ENCODE measurements at regions not wholly inside any gene's neighbourhood (a gene's known extent, or its start where the extent isn't known, plus 50 kb on each side); places are given as distances from the start of the nearest gene placed in this dataset.

DNA sequence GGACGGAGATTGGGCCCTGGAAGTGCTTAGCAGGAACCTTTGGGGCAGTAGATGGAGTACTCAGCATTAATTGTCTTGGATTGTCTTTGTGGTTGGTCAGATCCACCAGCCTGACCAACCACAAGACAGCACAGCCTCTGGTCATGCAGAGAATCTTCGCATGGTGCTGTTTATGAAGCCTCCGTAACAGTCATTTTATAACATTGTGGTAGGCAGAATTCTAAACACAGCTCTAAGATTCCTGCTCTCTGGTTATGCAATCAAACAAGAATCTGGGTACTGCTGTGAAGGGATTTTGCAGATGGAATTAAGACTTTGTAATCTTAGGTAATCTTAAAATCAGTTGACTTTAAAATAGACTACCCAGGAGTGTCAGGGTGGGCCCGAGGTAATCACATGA is 312.2 kb upstream of the GOT2 start:
- Histone ChIP-seq H3K4me3 (no peak overlapping the region), H2AFZ (no peak overlapping the region), H3K9me3 (ENCODE audit: low read depth) (no peaks in the 10 kb centered on the region), H3K4me1 (ENCODE audit: insufficient read depth) (no peaks in the 10 kb centered on the region), H3K36me3 (ENCODE audit: low read depth) (no peaks in the 10 kb centered on the region), H3K79me2 (ENCODE audit: insufficient read depth) (no peaks in the 10 kb centered on the region), H3K9me2 (ENCODE audit: insufficient read depth) (no peaks in the 10 kb centered on the region), H3K27me3 (replicated peaks; ENCODE audit: insufficient read depth) (no peaks in the 10 kb centered on the region), H4K20me1 (ENCODE audit: insufficient read depth) (no peaks in the 10 kb centered on the region), H3K9ac (no peak overlapping the region), H3K27ac (no peak overlapping the region), H3K4me2 (ENCODE audit: unreplicated experiment) (no peak overlapping the region), H3F3A (ENCODE audit: insufficient read depth) (no peaks in the 10 kb centered on the region)
- DNase-seq = no peak
- in situ Hi-C loops (cut with MboI) = no loop called here
- WGBS, 2 experiments (ENCODE audit: low coverage in 1 of 2, low lambda C conversion rate in 2 of 2, missing lambda C conversion rate in 2 of 2) = 29 to 32% methylated on average over 4 of the region's 4 CpGs
- no peak for TF ChIP-seq EZH2 (IDR thresholded peaks at IDR 0.05; ENCODE audit: insufficient read depth, poor library complexity, severe bottlenecking)
- no peak for TF ChIP-seq EZH2phosphoT487 (IDR thresholded peaks at IDR 0.05; ENCODE audit: insufficient read depth, low read depth)

DNA sequence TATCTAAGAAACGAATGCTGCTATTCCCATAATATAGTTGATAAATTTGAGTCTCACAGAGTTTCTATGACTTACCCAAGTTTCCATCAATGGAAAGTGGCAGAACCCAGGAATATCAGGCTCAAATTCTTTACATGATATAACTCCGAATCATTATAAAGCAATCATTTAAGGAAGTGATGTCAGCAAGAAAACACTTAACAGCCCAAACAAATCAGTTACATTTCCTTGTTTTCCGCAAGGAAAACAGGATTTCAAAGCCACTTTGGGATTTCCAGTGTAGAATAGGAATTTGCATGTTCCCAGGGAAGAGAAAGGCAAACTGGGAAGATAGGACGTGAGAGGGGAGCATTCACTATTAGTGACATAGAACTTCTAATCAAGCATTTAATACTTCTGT is 311.4 kb upstream of the GOT2 start:
- Histone ChIP-seq H3K9me2 (ENCODE audit: insufficient read depth) (no peaks in the 10 kb centered on the region), H2AFZ (no peak overlapping the region), H3F3A (ENCODE audit: insufficient read depth) (no peaks in the 10 kb centered on the region), H3K4me1 (ENCODE audit: insufficient read depth) (no peaks in the 10 kb centered on the region), H3K9ac (no peak overlapping the region), H3K4me2 (ENCODE audit: unreplicated experiment) (no peak overlapping the region), H3K36me3 (ENCODE audit: low read depth) (no peaks in the 10 kb centered on the region), H3K9me3 (ENCODE audit: low read depth) (no peaks in the 10 kb centered on the region), H3K79me2 (ENCODE audit: insufficient read depth) (no peaks in the 10 kb centered on the region), H4K20me1 (ENCODE audit: insufficient read depth) (no peaks in the 10 kb centered on the region), H3K4me3 (no peak overlapping the region), H3K27me3 (replicated peaks; ENCODE audit: insufficient read depth) (no peaks in the 10 kb centered on the region), H3K27ac (no peak overlapping the region)
- WGBS, 2 experiments (ENCODE audit: low coverage in 1 of 2, low lambda C conversion rate in 2 of 2, missing lambda C conversion rate in 2 of 2) = 32 to 34% methylated on average over 4 of the region's 4 CpGs
- no peak for DNase-seq
- TF ChIP-seq EZH2phosphoT487 (IDR thresholded peaks at IDR 0.05; ENCODE audit: insufficient read depth, low read depth) (no peak), EZH2 (IDR thresholded peaks at IDR 0.05; ENCODE audit: insufficient read depth, poor library complexity, severe bottlenecking) (no peak)
- in situ Hi-C loops (cut with MboI) = no loop called here

- Histone ChIP-seq H3K4me3 (no peak overlapping the region), H3K27me3 (replicated peaks; ENCODE audit: insufficient read depth) (no peaks in the 10 kb centered on the region), H2AFZ (no peak overlapping the region), H3K79me2 (ENCODE audit: insufficient read depth) (no peaks in the 10 kb centered on the region), H3K36me3 (ENCODE audit: low read depth) (no peaks in the 10 kb centered on the region), H3K9me2 (ENCODE audit: insufficient read depth) (no peaks in the 10 kb centered on the region), H3K4me2 (ENCODE audit: unreplicated experiment) (no peak overlapping the region), H3K4me1 (ENCODE audit: insufficient read depth) (no peaks in the 10 kb centered on the region), H3K9me3 (ENCODE audit: low read depth) (no peaks in the 10 kb centered on the region), H4K20me1 (ENCODE audit: insufficient read depth) (no peaks in the 10 kb centered on the region), H3F3A (ENCODE audit: insufficient read depth) (no peaks in the 10 kb centered on the region), H3K27ac (no peak overlapping the region), H3K9ac (no peak overlapping the region)
- peak; percentile 2 for DNase-seq
- in situ Hi-C loops (cut with MboI) = no loop called here
- TF ChIP-seq EZH2phosphoT487 (IDR thresholded peaks at IDR 0.05; ENCODE audit: insufficient read depth, low read depth) (no peak), EZH2 (IDR thresholded peaks at IDR 0.05; ENCODE audit: insufficient read depth, poor library complexity, severe bottlenecking) (no peak)
These were observed 310.5 kb upstream of the GOT2 start for GRCh38 chr16:59044616-59045015.

DNA sequence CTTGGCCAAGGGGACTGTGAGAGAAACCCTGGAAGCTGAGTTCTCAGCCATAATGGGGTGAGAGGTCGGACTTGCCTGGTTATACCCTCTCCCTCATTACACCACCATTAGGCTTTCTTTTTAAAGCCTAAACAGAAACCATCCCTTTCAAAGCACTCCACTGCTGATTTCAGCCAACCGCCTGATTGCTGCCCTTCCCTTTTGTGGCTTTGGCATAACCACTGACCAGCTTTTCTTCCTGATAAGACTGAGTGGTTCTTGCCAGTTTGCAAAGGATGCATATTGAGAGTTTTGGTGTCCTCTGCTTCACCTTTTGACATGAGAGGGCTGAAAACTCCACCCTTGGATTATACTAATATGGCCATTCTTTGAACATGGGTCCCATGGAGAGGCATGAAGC is 308.2 kb upstream of the GOT2 start:
- no peaks in the 10 kb centered on the region for H3K79me2 ChIP-seq (ENCODE audit: insufficient read depth)
- WGBS, 2 experiments (ENCODE audit: low coverage in 1 of 2, low lambda C conversion rate in 2 of 2, missing lambda C conversion rate in 2 of 2) = 11 to 27% methylated on average over 2 of the region's 2 CpGs
- H3K9me3 ChIP-seq (ENCODE audit: low read depth) = no peaks in the 10 kb centered on the region
- H4K20me1 ChIP-seq (ENCODE audit: insufficient read depth) = no peaks in the 10 kb centered on the region
- no peaks in the 10 kb centered on the region for H3K9me2 ChIP-seq (ENCODE audit: insufficient read depth)
- no peaks in the 10 kb centered on the region for H3K36me3 ChIP-seq (ENCODE audit: low read depth)
- H3K4me2 ChIP-seq (ENCODE audit: unreplicated experiment) = no peak overlapping the region
- H2AFZ ChIP-seq = no peak overlapping the region
- no peaks in the 10 kb centered on the region for H3K4me1 ChIP-seq (ENCODE audit: insufficient read depth)
- no peak for DNase-seq
- H3K27ac ChIP-seq = no peak overlapping the region
- no peak overlapping the region for H3K9ac ChIP-seq
- no peak overlapping the region for H3K4me3 ChIP-seq
- in situ Hi-C loops (cut with MboI) = no loop called here
- no peaks in the 10 kb centered on the region for H3F3A ChIP-seq (ENCODE audit: insufficient read depth)
- TF ChIP-seq EZH2phosphoT487 (IDR thresholded peaks at IDR 0.05; ENCODE audit: insufficient read depth, low read depth) = no peak
- no peak for TF ChIP-seq EZH2 (IDR thresholded peaks at IDR 0.05; ENCODE audit: insufficient read depth, poor library complexity, severe bottlenecking)
- no peaks in the 10 kb centered on the region for H3K27me3 ChIP-seq (replicated peaks; ENCODE audit: insufficient read depth)

DNA sequence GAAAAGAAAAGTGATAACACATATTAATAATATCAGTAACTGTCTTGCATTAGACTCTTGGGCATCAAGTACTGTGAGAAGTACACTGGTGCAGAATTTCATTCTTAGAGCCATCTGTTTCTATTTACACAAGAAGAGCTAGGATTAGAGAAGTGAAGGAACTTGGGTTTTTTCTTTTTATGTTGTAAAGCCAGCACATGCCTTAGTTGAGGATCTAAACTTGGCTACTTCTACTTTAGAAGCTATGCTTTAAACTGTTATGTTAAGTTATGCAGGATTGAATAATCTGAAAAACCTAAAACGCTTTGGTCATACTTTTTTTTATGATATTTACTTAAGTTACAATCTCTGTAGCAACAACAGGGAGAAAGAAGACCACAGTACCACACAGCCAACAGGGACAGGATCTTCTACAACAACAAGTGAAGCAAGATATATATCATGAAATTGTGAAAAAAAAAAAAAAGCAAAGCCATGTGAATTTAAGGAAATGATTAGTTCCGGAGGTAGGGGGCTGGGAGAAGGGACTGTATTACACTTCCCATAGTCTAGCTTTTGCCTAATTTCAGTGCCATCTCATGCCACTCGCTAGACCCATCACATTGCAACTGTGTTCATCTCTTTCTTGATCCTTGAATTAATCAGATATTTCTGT is 305.1 kb upstream of the GOT2 start:
- WGBS, 2 experiments (ENCODE audit: low coverage in 1 of 2, low lambda C conversion rate in 2 of 2, missing lambda C conversion rate in 2 of 2) = 1 to 3% methylated on average over 3 of the region's 3 CpGs
- Histone ChIP-seq H3K9ac (no peak overlapping the region), H3K36me3 (ENCODE audit: low read depth) (no peaks in the 10 kb centered on the region)

More for the DNA sequence above, 305.1 kb upstream of the GOT2 start:
- H3K4me3 ChIP-seq = no peak overlapping the region
- no peaks in the 10 kb centered on the region for H3K9me3 ChIP-seq (ENCODE audit: low read depth)
- no peaks in the 10 kb centered on the region for H3F3A ChIP-seq (ENCODE audit: insufficient read depth)
- H3K9me2 ChIP-seq (ENCODE audit: insufficient read depth) = no peaks in the 10 kb centered on the region
- no peaks in the 10 kb centered on the region for H3K79me2 ChIP-seq (ENCODE audit: insufficient read depth)
- in situ Hi-C loops (cut with MboI) = no loop called here
- TF ChIP-seq EZH2 (IDR thresholded peaks at IDR 0.05; ENCODE audit: insufficient read depth, poor library complexity, severe bottlenecking) (no peak), EZH2phosphoT487 (IDR thresholded peaks at IDR 0.05; ENCODE audit: insufficient read depth, low read depth) (no peak)
- H3K27me3 ChIP-seq (replicated peaks; ENCODE audit: insufficient read depth) = no peaks in the 10 kb centered on the region
- no peak for DNase-seq
- H3K4me1 ChIP-seq (ENCODE audit: insufficient read depth) = no peaks in the 10 kb centered on the region
- H2AFZ ChIP-seq = no peak overlapping the region
- no peak overlapping the region for H3K4me2 ChIP-seq (ENCODE audit: unreplicated experiment)
- H3K27ac ChIP-seq = no peak overlapping the region
- no peaks in the 10 kb centered on the region for H4K20me1 ChIP-seq (ENCODE audit: insufficient read depth)
